ENCODE measurements at regions not wholly inside any gene's neighbourhood (a gene's known extent, or its start where the extent isn't known, plus 50 kb on each side); places are given as distances from the start of the nearest gene placed in this dataset.
"Not testable (repeated sequence)": the region's sequence is repeated elsewhere in the genome, so short reads cannot be mapped to it uniquely, and the experiment has no call there.

- TF ChIP-seq, protein P1, sequence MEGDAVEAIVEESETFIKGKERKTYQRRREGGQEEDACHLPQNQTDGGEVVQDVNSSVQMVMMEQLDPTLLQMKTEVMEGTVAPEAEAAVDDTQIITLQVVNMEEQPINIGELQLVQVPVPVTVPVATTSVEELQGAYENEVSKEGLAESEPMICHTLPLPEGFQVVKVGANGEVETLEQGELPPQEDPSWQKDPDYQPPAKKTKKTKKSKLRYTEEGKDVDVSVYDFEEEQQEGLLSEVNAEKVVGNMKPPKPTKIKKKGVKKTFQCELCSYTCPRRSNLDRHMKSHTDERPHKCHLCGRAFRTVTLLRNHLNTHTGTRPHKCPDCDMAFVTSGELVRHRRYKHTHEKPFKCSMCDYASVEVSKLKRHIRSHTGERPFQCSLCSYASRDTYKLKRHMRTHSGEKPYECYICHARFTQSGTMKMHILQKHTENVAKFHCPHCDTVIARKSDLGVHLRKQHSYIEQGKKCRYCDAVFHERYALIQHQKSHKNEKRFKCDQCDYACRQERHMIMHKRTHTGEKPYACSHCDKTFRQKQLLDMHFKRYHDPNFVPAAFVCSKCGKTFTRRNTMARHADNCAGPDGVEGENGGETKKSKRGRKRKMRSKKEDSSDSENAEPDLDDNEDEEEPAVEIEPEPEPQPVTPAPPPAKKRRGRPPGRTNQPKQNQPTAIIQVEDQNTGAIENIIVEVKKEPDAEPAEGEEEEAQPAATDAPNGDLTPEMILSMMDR (conservative IDR thresholded peaks at IDR 0.05; ENCODE audit: low read length), result not testable (repeated sequence)
- TF ChIP-seq EZH2phosphoT487 (IDR thresholded peaks at IDR 0.05; ENCODE audit: borderline replicate concordance), result not testable (repeated sequence)
Observed at GRCh38 chr17:27104605-27105221, 189.2 kb upstream of the WSB1 start.
